Activated effector memory CD4-positive, alpha-beta T cell treated with anti-CD3 and anti-CD28 coated beads, Interleukin-2, amount 50 U/mL, for 16 hours (primary cell): ENCODE measurements at regions not wholly inside any gene's neighbourhood (a gene's known extent, or its start where the extent isn't known, plus 50 kb on each side); places are given as distances from the start of the nearest gene placed in this dataset.
"Not testable (repeated sequence)": the region's sequence is repeated elsewhere in the genome, so short reads cannot be mapped to it uniquely, and the experiment has no call there.

ENCODE experiments used
- DNase-seq: peaks from one replicate; pipeline ENCODE4 v3.0.0-alpha.2; 2020

DNA sequence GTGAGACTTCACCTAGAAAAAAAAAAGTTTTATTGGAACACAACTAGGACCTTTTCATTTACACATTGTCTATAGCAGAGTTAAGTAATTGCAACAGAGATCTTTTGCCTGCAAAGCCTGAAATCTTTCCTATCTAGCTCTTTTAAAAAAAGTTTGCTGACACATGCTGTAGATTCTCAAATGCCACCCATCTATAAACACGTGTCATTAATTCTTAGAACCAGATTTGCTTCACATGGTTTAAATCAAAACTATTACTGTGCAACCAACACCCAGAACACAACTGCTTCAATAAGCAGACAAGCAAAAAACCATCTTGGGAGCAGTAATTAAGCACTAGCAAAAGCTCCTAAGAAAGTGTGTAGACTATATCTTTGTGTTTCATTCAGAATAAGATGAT, 55.0 kb downstream of the OXSM start:
- DNase-seq, result no peak

DNA sequence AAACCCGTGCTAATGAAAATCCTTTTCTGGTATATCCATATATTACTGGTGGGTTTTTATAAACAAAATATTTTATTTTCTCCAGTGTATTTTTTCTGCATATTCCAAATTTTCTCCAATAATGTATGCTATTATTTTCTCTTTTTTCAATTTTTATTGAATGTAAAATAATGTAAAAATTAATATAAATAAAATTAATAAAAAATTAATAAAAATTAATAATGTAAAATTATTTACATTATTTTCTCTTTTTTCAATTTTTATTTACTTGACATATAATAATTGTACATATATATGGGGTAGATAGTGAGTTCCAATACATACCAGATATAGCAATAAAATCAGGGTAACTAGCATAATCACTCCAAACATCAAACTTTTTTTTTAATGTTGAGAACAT, 56.4 kb downstream of the OXSM start:
- no peak for DNase-seq

DNA sequence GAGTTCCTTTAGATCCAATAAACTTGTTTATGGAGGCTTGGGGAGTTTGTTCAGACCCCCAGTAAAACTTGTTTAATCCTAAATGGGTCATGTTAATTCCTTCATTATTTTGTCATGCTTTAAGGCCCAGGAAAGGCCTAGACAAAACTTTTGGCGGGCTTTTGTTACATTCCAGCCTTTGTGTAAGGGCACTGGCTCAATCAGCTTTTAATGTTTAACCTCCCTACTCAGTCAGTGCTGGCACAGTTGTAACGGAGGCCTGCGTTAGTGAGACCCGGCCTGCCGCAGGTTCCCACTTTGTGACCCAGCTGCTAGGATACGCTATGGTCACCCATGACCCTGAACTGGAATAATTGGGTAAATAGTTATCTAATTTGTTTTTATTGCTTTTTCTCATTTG, 59.2 kb downstream of the OXSM start:
- no peak for DNase-seq

DNA sequence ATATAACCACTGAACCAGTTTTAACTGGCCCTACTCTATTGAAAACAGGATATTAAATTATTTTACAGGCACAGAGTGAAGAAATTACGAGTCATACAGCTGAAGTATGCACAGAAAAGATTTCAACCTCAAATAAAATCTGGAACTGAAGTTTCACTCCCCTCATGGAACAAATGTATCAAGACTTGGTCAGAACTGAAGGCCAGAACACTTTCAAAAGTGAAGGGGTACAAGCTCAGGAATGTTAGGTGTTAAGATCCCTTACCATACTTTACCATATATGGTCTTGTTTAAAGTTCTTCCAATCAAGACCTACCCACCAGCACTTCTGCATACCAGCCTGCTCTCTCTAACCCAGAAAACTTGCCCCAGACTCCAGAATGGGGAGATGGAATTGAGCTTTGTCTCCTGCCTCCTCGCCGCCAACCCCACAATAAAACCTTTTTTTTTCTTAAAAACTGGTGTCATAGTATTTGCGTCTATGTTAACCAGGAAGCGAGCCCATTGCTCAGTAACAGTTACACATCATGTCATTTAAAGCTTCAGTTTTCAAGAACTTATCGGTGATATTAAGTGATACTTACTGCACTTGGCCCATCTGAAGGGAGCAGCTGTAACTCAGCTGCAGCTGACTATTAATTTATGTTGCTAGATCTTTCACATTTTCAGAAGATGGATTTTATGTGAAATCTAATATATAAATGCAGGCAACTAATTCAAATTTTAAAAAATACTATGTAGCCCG, 59.9 kb downstream of the OXSM start:
- no peak for DNase-seq

DNA sequence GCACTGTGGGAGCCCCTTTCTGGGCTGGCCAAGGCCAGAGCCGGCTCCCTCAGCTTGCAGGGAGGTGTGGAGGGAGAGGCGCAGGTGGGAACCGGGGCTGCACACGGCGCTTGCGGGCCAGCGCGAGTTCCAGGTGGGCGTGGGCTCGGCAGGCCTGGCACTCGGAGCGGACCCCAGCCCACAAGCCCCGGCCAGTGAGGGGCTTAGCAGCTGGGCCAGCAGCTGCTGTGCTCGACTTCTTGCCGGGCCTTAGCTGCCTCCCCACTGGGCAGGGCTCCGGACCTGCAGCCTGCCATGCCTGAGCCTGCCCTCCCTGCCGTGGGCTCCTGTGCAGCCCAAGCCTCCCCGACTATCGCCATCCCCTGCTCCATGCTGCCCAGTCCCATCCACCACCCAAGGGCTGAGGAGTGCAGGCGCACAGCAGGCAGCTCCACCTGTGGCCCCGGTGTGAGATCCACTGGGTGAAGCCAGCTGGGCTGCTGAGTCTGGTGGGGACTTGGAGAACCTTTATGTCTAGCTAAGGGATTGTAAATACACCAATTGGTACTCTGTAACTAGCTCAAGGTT, 61.9 kb downstream of the OXSM start:
- not testable (repeated sequence) for DNase-seq

DNA sequence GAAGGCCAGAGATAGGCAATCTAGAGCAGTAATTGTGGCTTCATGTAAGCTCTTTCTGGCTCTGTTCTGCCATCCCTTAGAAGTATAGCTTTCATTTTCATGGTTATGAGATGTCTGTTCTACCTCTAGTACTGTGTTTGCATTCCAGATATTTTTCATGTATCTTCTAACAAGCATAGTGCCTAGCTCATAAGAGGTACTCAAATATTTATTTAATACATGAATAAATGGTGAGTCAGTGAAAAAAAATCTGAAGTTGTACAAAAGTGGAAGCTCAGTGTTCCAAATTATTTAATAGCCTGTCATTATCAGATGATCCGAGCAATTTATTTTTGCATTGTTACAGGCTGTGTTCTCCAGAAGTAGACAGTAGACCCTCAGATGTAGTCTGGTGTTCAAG, 64.3 kb downstream of the OXSM start:
- DNase-seq, result no peak

DNA sequence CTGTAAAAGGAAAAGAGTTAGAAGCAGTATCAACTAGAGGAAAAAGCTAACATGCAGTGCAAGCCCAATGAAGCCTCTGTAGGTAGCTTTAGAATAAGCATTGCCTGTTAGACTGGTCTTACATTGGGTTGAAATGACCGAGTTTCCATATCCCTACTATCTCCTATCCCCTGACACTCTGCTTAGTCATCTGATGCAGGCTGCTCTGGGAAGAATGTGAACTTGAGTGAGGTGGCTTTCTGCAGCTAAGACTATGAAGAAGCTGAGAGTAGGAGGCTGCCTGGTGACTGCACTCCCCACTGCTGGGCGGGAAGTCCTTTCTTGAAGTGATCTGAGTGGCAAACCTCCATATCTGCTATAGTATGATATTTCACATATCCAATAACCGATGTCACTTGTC, 64.7 kb downstream of the OXSM start:
- DNase-seq, result no peak

DNA sequence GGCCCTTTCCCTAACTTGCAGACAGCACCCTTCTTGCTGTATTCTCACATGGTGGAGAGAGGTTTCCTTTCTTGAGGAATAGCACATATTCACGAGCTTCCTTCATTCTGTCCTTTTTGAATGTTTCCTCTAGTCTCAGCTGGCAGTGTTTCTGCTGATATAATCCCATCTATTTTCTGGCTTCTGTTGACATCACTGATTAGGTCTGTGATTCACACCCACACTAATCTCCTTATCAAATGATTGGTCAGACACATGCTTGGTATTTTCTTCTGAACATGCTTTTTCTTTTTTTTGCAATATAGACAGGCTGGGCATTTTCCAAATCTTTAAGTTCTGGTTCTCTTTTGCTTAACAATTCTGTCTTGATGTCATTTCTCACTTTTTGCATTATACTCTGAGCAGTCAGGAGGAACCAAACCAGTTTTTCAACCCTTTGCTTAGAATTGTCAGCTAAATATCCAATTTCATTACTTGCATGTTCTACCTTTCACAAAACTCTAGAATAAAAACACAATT, 65.4 kb downstream of the OXSM start:
- no peak for DNase-seq

DNA sequence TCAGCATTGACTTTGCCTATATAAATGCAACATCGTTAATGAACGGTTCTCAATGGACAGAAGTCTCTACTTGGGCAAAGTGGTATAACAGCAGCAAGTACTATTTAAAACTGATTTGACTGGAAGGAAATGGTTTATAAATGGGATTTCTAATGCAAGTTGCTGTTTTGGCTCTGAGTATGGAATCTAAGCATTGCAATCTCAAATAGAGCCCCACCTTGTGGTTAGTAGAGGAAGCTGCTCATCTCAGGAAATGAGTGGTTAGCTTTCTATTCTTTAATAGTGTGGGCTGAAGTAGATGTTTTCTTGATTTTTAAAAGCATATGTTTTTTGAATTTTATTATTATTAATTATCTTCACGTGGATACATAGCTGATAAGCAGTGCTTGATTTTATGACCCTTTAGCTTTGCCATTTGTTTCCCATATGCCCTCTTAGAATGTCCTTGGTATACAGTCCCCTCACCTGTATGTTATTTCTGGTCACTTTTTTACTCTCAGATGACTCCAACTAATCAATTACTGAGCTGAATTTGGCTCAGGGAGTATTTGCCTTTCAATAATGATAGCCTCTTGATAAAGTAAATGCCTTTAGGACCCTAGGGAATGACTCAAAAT, 67.1 kb downstream of the OXSM start:
- DNase-seq, result no peak

DNA sequence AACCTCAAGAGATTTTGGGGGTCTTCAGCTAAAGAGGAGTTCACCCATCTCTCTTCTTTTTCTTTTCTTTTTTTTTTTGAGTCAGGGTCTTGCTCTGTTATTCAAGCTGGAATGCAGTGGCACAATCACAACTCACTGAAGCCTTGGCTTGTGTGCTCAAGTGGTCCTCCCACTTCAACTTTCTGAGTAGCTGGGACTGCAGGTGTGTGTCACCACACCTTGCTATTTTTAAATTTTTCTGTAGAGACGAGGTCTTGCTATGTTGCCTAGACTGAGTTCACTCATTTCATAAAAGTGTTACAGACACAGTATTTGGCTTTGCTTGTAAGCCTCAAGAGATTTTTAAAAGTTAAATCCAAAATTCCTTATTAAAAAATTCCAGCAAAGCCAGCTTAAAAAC, 71.7 kb downstream of the OXSM start:
- DNase-seq, result no peak

DNA sequence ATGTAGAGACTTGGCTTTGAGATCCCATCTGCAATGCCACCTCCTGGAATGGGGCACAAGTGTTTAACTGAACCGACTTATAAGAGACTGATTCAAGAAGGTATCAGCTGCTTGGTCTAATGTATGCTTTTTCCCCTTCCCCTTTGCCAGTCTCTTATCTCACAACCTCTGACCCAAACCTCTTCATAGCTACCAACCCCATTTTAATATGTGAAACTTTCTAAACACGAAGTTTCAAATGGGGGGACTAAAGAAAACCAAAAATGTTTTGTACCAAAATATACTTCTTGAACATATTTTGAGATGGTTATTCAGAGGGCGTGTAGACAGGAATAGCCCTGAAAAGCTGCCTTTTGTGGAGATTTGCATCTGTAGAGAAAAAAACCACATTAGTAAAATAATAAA, 73.1 kb downstream of the OXSM start:
- no peak for DNase-seq

DNA sequence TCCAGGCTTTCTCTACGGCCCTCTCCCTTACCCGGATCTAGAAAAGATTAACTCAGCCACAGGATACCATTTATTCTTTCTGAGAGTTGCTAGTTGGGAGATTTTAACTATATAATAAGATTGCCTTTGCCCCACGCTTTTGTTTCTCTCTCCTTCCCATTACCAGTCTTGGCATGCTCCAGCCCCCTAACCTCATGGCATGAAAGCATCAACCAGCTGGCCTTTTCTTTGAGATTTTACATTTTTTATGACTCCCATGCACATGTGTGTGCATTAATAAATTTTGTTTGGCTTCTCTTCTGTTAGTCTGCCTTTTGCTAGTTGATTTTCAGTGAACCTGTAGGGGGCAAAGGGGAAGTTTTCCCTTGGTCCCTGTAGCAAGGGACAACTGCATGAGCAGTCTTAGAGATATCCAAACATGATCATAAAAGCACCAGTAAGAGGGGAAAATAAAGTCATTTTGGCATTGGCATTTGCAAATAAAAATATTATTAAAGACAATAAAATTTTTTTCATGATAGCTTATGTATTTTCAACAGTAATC, 73.6 kb downstream of the OXSM start:
- no peak for DNase-seq

DNA sequence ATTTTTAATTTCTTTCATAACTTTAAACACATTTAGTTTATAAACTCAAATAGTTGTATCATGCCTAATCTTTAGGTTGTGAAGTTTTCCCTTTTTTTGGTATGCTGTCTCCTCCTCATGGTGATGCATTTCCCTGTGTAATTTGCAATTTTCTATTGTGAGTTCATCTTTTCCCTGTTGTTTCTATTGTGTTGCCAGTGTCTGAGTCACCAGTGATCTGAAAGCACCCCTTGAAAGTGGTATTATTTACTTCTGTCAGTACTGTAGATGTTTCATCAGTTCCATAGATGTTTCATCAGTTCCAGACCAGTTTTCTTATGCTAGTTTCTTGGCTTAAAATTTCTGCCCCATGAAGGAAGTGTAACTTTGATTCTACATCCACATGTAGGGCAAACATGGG, 80.6 kb downstream of the OXSM start:
- no peak for DNase-seq

DNA sequence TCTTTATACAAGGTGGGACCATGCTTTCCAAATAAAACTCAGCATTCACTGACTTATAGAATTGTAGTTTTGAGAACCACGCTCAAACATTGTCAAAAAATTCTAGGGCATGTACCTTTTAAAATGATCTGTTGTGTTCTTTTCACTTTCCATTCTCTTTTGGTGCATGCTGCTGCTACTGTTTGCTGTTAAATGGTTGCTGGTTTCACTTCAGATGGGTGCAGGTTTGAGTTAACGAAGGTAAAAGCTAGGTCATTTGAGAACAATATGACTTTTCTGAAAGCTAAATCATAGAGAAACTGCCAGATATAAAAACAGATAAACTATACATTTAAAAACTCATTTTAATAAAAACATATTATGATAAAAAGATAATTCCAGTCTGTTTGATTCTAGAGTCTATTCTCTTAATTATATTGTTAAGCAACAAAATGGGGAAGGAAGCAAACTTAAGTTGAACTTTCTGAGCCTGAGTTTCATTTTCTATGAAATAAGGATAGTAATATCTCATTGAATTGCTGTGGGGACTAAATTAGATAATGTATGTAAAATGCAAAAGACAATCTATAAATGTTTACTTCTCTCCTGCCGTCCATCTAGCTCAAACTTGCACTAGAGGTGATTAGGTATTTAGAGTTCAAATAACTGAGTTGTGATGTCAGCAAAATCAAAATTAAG, 82.4 kb downstream of the OXSM start:
- no peak for DNase-seq

DNA sequence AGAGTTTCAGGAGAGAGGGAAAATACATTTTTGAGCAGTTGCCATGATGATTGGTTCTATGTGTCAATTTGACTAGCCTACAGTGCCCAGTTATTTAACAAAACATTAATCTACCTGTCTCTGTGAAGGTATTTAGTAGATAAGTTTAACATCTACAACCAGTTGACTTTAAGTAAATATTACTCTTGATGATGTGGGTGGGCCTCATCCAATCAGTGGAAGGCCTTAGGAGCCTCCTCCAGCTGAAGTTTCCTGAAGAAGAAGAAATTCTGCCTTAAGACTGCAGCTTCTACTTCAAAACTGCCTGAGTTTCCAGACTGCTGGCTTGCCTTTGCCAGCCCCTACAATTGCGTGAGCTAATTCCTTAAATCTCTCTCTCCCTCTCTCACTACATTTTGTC, 93.6 kb downstream of the OXSM start:
- no peak for DNase-seq

DNA sequence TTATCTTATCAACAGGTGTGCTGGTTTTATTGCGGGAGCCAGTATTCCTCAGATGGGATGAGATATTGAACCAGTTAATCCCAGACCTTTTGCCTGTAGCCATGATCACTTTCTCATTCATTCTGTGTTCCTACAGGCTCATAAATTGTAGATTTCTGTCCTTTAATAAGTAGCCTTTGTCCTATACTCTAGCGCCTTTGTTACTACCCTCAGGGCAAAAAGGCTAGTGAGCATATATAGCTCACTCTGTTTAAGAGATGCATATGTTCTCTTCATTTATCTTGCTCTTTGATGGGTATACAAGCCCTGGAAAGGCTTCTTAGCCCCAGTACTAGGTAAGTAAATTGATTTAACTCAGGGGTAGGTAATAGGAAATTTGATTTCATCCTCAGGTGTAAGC, 95.1 kb downstream of the OXSM start:
- DNase-seq, result no peak

DNA sequence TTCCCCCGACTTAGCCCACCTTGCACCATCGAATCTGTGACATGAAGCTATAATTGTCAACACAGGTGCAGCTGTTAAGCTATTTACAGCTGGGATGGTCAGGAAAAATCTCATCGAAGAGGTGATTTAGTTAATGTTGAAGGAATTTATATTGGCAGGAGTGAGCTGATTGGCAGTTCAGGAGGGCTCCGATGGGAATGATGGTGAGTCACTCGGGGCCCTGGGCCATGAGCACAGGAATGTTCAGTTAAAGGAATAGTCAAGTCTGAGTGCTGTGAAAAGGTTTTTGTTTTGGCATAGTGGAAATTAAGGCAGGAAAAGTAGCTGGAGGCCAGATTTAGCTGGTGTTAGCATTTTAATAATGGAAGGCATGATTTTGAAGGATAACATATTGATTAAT, 95.7 kb downstream of the OXSM start:
- no peak for DNase-seq

DNA sequence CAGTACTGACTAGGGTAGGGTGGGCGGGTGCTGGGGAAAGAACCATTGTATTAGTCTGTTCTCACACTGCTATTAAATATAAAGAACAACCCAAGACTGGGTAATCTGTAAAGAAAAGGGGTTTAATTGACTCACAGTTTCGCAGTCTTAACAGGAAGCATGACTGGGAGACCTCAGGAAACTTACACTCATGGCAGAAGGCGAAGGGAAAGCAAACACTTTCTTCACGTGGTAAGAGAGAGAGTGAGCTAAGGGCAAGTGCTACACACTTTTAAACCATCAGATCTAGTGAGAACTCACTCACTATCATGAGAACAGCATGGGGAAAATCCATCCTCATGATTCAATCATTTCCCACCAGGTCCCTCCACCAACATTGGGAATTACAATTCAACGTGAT, 98.0 kb downstream of the OXSM start:
- no peak for DNase-seq

DNA sequence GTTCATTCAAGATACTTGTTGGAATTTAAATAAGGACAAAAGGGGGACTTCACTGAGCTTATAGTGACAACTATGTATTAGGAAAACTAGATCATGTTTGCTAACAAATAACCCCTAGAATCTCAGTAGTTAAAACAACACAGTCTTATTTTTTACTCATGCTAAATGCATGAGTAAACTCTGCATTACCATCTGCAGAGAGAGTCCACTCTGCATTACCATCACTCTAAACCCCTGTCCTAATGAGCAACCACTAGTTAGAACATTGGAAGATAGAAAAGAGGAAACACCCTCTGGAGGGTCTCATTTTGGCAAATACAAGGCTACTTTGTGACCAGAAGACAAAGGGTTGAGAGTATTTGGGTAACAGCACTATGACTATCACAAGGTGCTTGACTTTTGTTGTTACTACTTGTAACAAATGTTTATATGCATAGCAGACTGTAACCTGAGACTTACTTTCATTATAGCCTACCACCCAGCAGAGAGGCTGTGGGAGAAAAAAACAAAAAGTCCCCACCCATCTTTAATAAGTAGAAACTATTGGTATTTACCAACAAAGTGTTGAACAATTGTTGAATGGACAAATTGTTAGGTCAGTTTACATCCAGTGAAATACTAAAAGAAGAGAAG, 99.1 kb downstream of the OXSM start:
- DNase-seq, result no peak

DNA sequence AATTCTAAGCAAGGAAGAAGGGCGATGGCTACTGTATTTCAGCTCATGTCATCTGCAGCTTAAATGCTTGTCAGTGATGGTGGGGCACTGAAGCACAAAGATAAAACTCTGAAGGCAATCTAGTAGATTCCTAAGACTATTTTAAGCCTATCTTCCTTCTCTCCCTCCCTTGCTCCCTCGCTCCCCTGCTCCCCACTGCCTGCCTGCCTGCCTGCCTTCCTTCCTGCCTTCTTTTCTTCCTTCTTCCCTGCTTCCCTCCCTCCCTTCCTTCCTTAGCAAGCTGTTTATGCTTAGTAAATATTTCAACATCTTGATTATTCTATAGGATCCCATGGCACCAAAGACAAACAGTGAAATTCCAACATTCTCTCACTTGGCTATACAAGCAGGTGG, 99.6 kb downstream of the OXSM start:
- no peak for DNase-seq

DNA sequence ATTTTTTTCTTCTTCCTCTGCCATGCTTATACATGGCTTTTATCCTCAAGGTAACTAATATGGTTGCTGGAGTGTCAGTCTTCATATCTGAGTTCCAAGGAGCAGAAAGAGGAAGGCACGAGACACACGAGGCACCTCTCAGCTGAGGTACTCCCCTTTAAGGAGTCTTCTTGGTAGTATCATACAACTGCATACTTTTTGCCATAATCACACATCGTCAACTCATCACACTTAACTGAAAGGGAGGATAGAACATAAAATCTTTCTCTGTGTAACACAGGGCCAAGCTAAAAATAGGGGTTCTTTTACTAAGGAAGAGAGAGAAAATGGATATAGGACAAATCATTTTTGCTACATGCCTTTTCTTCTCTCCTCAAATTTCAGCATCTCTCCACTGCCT, 104.2 kb downstream of the OXSM start:
- no peak for DNase-seq

DNA sequence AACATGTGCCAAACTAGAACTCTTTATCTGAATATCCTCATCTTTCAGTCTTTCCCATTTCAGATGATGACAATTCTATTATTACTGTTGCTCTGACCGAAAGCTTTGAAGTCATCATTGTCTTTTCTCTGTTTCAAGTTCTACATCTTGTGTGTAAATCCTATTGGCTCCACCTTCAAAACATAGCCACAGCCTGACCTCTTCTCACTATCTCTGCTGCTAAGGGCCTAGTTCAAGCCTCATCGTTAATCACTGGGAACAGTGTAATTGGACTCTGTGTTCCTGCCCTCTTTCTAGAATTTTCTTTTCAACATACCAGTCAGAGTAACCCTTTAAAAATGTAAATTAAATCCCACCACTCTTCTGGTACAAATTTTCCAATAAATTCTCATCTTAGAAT, 105.1 kb downstream of the OXSM start:
- no peak for DNase-seq

DNA sequence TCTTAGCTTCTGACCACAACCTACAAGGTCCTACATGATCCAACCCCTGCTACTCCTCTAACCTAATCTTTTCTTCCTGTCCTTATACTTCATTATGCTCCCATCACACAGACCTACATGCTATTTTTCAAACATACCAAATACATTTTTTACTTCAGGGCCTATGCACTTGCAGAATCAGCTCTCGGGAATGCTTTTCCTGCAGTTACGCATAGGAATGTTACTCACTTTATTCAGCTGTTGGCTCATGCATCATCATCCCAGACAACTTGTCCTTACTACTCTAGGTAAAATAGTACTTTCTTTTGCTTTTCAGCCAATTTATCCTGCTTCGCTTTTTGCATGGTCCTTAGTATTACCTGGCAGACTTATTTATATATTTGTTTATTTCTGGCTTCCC, 105.6 kb downstream of the OXSM start:
- DNase-seq, result no peak
